Activated CD4-positive, alpha-beta T cell treated with anti-CD3 and anti-CD28 coated beads, Interleukin-2, amount 10 ng/mL, durations not matched to agents 24 days and 14 days (primary cell): ENCODE measurements at regions not wholly inside any gene's neighbourhood (a gene's known extent, or its start where the extent isn't known, plus 50 kb on each side); places are given as distances from the start of the nearest gene placed in this dataset.
"Not testable (repeated sequence)": the region's sequence is repeated elsewhere in the genome, so short reads cannot be mapped to it uniquely, and the experiment has no call there.

Experiments
- DNase-seq: peaks from one replicate; pipeline ENCODE4 v3.0.0; 2022
- H3K27ac Mint-ChIP-seq: one replicate; pipeline ENCODE4 v1.8.0; 2022; ENCODE audit warnings: mild to moderate bottlenecking, mixed read lengths
- H3K27me3 Mint-ChIP-seq: one replicate; pipeline ENCODE4 v1.8.0; 2022; ENCODE audit warnings: mixed read lengths
- H3K36me3 Mint-ChIP-seq: one replicate; pipeline ENCODE4 v1.8.0; 2022; ENCODE audit warnings: low read depth, mild to moderate bottlenecking, mixed read lengths
- H3K4me1 Mint-ChIP-seq: one replicate; pipeline ENCODE4 v1.8.0; 2021; ENCODE audit warnings: mixed read lengths
- H3K4me3 Mint-ChIP-seq: one replicate; pipeline ENCODE4 v1.8.0; 2022; ENCODE audit warnings: mild to moderate bottlenecking, moderate library complexity, mixed read lengths
- H3K9me3 Mint-ChIP-seq: one replicate; pipeline ENCODE4 v1.8.0; 2021; ENCODE audit warnings: mixed read lengths
- intact Hi-C: fragments of 100-400 bp; cut with micrococcal nuclease; formaldehyde crosslinking; loops from one replicate; pipeline ENCODE4 v1.15.1; 2023

DNA sequence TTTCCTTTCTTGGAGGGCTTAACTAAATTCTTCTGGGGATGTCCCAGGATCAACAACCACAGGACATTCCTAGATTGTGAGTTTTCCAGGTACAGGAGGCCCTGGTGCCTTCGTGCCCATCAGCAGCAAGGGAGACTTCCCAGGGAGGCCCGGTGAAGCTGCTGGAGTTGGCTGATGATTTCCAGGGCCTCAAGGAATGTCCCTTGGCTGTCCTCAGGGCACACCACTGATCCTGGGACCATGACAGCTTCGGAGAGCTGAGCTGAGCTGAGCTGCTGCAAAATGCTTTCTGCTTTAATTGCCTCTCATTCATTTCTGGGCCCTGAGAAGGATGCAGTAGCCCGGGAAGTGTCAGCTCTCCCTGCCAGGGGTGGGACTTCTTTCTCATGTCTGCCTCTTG lies 79.4 kb upstream of the ALDH3B2 start:
- H3K9me3 Mint-ChIP-seq, H3K4me1 Mint-ChIP-seq, DNase-seq, H3K27me3 Mint-ChIP-seq, H3K36me3 Mint-ChIP-seq, H3K4me3 Mint-ChIP-seq, H3K27ac Mint-ChIP-seq, intact Hi-C loops: not testable (repeated sequence)

GRCh38 chr11:67745181-67745726 lies 70.8 kb upstream of the ALDH3B2 start:
- H3K36me3 Mint-ChIP-seq: no peaks in the 10 kb centered on the region

GRCh38 chr11:67744231-67744630 lies 69.8 kb upstream of the ALDH3B2 start:
- intact Hi-C loops, H3K27ac Mint-ChIP-seq, H3K4me3 Mint-ChIP-seq, H3K36me3 Mint-ChIP-seq, H3K27me3 Mint-ChIP-seq, H3K9me3 Mint-ChIP-seq, H3K4me1 Mint-ChIP-seq, DNase-seq: not testable (repeated sequence)

More at GRCh38 chr11:67745181-67745726, 70.8 kb upstream of the ALDH3B2 start:
- Mint-ChIP-seq H3K27ac (no peak overlapping the region), H3K9me3 (peaks cover 9% of the 10 kb centered on the region), H3K4me1 (no peaks in the 10 kb centered on the region), H3K4me3 (no peak overlapping the region), H3K27me3 (peaks cover 2% of the 10 kb centered on the region)
- intact Hi-C loops: no loop called here
- no peak for DNase-seq

DNA sequence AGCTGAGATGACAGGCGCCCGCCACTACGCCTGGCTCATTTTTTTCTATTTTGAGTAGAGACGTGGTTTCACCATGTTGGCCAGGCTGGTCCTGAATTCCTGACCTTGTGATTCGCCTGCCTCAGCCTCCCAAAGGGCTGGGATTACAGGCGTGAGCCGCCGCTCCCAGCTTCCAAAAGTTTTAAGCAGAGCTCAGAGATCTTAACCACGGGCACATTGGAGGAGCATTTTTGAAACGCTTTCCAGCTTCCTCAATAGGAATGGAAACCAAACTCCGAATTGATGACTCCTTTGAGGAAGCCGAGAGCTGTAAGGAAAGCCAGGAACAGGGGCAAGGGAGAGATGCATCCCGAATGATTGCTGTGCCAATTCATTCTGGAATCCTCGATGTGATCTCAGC lies 63.8 kb upstream of the ALDH3B2 start:
- H3K4me3 Mint-ChIP-seq, DNase-seq, intact Hi-C loops, H3K36me3 Mint-ChIP-seq, H3K27ac Mint-ChIP-seq, H3K27me3 Mint-ChIP-seq, H3K9me3 Mint-ChIP-seq, H3K4me1 Mint-ChIP-seq: not testable (repeated sequence)

DNA sequence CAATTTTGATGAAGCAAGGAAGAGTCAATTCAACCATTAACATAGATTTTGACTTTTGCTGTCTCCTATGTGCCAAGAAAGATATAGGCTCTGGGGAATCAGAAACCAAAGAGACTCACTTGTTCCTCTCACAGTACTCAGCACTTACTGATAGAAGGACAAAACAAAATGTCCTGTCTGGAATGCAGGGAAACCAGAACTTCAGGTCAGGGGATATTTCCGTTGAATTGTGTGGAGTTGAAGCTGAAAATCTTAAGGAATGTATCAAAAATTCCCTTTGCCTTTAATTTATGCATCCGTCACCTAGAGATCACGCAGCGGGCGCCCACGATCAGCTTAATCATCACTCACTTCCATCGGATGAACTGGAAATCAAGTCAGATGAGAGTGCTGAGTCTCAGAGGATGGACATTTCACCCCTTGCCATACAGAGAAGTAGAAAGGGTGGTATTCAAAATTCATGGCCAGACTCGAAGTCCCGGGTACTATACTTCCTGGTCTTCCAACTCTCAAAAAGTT lies 63.2 kb upstream of the ALDH3B2 start:
- H3K27me3 Mint-ChIP-seq: peaks cover 11% of the 10 kb centered on the region
- H3K4me3 Mint-ChIP-seq, H3K27ac Mint-ChIP-seq, intact Hi-C loops, H3K9me3 Mint-ChIP-seq, H3K36me3 Mint-ChIP-seq, DNase-seq, H3K4me1 Mint-ChIP-seq: not testable (repeated sequence)

DNA sequence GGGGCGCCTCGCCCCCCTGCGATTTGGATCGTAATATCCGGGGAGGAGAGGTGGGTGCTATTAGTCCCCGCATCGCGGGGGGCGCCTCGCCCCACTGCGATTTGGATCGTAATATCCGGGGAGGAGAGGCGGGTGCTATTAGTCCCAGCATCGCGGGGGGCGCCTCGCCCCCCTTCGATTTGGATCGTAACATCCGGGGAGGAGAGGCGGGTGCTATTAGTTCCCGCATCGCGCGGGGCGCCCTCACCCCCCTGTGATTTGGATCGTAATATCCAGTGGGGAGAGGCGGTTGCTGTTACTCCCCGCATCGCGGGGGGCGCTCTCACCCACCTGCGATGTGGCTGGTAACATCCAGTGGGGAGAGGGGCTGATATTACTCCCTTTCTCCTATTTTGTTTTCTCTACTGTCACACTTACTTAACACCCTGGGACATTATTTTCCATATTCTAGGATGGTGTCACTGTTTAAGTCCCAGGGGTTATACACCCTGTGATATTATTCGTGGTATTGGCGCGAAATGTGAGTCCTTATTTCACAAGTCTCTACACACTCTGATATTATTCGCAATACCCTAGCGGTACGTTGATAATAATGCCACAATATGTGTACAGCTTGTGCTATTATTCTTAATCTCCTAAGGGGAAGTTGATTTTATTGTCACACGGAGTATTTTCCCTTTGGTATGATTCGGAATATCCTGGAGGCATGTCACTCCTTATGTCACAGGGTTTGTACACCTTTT lies 57.8 kb upstream of the ALDH3B2 start:
- peaks cover 16% of the 10 kb centered on the region for H3K27me3 Mint-ChIP-seq
- no peaks in the 10 kb centered on the region for H3K9me3 Mint-ChIP-seq
- no peaks in the 10 kb centered on the region for H3K36me3 Mint-ChIP-seq
- H3K4me1 Mint-ChIP-seq: peaks cover 14% of the 10 kb centered on the region
- DNase-seq: peak; percentile 71
- intact Hi-C loops: no loop called here
- no peak overlapping the region for H3K27ac Mint-ChIP-seq
- no peak overlapping the region for H3K4me3 Mint-ChIP-seq

GRCh38 chr11:67731583-67731982 lies 57.2 kb upstream of the ALDH3B2 start:
- intact Hi-C loops: no loop called here
- no peak overlapping the region for H3K27ac Mint-ChIP-seq
- no peaks in the 10 kb centered on the region for H3K36me3 Mint-ChIP-seq
- H3K9me3 Mint-ChIP-seq: no peaks in the 10 kb centered on the region
- DNase-seq: no peak
- H3K4me3 Mint-ChIP-seq: peak overlapping the region; percentile 4
- peaks cover 16% of the 10 kb centered on the region for H3K27me3 Mint-ChIP-seq
- H3K4me1 Mint-ChIP-seq: peaks cover 17% of the 10 kb centered on the region

- H3K9me3 Mint-ChIP-seq, H3K36me3 Mint-ChIP-seq, H3K4me3 Mint-ChIP-seq, H3K27ac Mint-ChIP-seq, DNase-seq, intact Hi-C loops: not testable (repeated sequence)
- peaks cover 13% of the 10 kb centered on the region for H3K27me3 Mint-ChIP-seq
- H3K4me1 Mint-ChIP-seq: peaks cover 17% of the 10 kb centered on the region
Observed at GRCh38 chr11:67728163-67728571, 53.7 kb upstream of the ALDH3B2 start.

GRCh38 chr11:67727066-67728040 lies 52.9 kb upstream of the ALDH3B2 start:
- intact Hi-C loops, H3K36me3 Mint-ChIP-seq, H3K9me3 Mint-ChIP-seq: not testable (repeated sequence)
- Mint-ChIP-seq H3K27me3 (peaks cover 12% of the 10 kb centered on the region), H3K4me1 (peaks cover 17% of the 10 kb centered on the region), H3K27ac (peak overlapping the region; percentile 57), H3K4me3 (peak overlapping the region; percentile 1)
- DNase-seq: peak; percentile 73
